Prostate gland (tissue), 2 donors: ENCODE measurements at regions not wholly inside any gene's neighbourhood (a gene's known extent, or its start where the extent isn't known, plus 50 kb on each side); places are given as distances from the start of the nearest gene placed in this dataset.

Experiments used
- POLR2A ChIP-seq: fragments of 450-650 bp; IDR thresholded peaks from one replicate; pipeline ENCODE4 v1.6.1; 2016; ENCODE audit warnings: antibody characterized with exemption, mild to moderate bottlenecking
- POLR2AphosphoS5 ChIP-seq: sonication (generic); formaldehyde crosslinking; IDR thresholded peaks from one replicate; pipeline ENCODE4 v1.6.1; 2017; ENCODE audit warnings: antibody characterized with exemption
- TF ChIP-seq, protein P1 (sequence below), 4 experiments: fragments of 200-600 bp in 2 of 4; fragments of 450-650 bp in 2 of 4; sonication (generic) in 2 of 4; IDR thresholded peaks; 1 replicate in 3 of 4; 2 replicates in 1 of 4; pipeline ENCODE4 v1.5.1; 2016 to 2019; ENCODE audit warnings: antibody characterized with exemption in 4 of 4, mild to moderate bottlenecking in 2 of 4, moderate library complexity in 2 of 4

- TF ChIP-seq POLR2AphosphoS5 (no peak), POLR2A (no peak)
- TF ChIP-seq, protein P1, sequence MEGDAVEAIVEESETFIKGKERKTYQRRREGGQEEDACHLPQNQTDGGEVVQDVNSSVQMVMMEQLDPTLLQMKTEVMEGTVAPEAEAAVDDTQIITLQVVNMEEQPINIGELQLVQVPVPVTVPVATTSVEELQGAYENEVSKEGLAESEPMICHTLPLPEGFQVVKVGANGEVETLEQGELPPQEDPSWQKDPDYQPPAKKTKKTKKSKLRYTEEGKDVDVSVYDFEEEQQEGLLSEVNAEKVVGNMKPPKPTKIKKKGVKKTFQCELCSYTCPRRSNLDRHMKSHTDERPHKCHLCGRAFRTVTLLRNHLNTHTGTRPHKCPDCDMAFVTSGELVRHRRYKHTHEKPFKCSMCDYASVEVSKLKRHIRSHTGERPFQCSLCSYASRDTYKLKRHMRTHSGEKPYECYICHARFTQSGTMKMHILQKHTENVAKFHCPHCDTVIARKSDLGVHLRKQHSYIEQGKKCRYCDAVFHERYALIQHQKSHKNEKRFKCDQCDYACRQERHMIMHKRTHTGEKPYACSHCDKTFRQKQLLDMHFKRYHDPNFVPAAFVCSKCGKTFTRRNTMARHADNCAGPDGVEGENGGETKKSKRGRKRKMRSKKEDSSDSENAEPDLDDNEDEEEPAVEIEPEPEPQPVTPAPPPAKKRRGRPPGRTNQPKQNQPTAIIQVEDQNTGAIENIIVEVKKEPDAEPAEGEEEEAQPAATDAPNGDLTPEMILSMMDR (IDR thresholded peaks at IDR 0.05) = no peak
These were observed 101.1 kb upstream of the FRMD4A start for GRCh38 chr10:14431868-14432267.
